CD4-positive, alpha-beta T cell treated with Interleukin-15 for 4 hours (primary cell): ENCODE measurements at regions not wholly inside any gene's neighbourhood (a gene's known extent, or its start where the extent isn't known, plus 50 kb on each side); places are given as distances from the start of the nearest gene placed in this dataset.

Source experiments
- DNase-seq: peaks from one replicate; pipeline ENCODE4 v3.0.0-alpha.2; 2020; ENCODE audit warnings: low spot score

DNA sequence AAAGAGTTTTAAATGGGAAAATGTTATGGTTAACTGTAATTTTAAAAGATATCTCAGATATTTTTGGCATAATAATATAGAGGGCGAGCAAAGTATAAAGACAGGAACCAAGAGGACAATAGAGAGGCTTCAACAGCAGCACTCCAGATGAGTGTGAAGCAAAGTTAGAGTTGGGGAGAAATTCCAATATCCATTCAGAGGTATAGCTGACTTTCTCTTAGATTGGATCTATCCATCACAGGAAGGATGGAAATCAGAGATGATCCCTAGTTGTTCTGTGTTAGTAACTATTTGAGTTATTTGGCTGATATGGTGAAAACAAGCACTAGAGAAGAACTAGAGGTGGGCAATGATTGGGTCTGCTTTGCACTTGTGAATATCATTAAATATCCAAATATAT is 786.0 kb upstream of the KLHL1 start:
- DNase-seq: no peak

DNA sequence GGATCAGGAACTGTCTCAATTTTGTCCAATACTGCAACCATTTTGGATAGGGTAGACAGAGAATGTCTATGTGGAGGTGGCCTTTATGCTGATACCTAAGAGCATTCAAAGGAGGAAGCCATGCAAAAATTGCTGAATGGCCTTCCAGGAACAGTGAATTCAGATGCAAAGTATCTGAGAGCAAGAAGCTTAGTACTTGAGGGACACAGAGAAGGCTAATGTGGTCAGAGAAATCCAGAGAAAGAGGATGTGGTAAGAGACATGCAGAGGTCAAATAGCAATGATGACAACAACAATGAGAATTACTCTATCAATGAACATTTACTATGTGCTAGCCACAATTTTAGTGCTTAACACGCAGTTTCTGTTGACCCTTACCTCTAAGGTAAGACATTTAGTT is 785.6 kb upstream of the KLHL1 start:
- no peak for DNase-seq

DNA sequence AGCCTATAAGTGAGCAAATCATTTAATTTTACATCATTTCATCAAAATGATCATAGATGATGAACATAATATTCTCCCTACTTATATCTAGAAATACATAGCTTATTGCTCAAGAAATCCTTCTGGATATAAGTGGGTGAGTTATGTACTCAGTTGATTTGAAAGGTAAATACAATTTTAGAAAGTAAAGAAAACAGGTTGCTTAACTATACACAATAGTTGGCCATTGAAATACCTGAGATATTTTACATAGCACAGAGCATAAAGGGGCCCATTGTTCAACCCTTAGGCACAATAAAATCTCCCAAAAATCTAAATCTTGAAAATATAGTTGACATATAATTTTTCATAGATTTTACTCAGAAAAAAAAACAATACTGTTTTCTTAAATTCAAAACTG is 782.0 kb upstream of the KLHL1 start:
- DNase-seq: no peak

DNA sequence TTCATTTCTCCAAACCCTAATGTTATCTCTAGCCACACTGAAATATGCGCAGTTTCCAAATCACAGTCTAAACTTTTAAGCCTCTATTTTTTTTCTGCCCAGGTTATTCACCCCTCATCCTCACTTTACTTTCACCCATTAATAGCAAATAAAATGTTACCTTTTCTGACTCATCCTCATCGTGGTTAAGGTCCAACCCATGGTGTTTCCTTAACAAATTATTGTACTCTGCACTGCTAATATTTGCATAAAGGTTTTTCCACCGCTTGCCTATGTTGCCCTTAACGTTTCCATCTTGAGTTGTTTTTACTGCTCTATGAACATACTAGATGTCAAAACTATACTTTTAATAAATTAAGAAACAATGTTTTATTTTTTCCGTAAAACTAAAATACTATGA is 780.9 kb upstream of the KLHL1 start:
- no peak for DNase-seq

DNA sequence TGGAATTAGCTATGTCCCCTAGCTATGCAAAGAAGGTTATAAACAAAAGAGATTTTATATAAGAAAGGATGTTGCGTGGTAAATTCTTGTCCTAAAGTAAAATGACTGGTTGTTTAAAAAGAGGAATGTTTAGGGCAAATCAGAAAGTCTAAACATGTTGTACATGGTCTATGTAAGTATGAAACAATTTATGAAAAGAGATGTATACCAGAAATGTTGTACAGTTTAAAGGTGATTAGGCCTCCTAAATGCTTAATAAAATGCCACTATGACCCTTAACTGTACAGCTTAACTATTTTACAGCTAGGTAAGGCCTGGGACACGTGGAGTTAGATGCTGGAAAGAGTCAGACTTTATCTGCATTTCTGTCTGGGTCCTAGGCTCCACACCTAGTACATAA is 775.9 kb upstream of the KLHL1 start:
- DNase-seq: no peak

DNA sequence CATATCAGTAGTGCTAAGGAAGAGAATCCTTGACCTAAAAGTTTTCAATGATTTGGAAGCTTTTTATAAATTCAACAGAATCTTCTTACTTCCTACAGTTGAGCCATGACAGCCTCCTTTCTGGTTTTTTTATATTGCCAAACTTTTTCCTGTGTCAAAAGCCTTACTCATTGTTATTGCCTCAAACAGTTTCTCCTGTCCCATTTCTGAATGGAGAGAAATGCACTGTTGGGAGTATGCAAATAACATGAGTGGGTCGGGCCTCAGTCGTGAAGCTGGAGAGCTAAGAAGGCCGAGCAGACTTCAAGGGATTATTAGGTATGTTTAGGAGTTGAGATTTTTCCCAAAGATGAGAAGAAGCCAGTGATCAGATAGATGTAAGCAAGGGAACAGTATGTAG is 766.4 kb upstream of the KLHL1 start:
- DNase-seq: no peak

DNA sequence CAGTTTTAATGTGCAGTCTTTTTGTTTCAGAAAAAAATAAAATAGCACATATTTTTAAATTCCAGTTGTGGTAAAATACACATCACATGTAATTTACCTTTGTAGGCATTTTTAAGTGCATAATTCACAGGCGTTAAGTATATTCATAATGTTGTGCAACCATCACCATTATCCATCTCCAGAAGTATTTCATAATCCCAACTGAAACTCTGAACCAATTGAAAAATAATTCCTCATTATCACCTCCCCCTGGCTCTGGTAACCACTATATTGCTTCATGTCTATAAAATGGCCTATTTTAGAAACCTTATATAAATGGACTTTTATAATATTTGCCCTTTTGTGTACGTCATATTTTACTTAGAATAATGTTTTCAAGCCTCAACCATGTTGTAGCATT is 756.5 kb upstream of the KLHL1 start:
- no peak for DNase-seq

DNA sequence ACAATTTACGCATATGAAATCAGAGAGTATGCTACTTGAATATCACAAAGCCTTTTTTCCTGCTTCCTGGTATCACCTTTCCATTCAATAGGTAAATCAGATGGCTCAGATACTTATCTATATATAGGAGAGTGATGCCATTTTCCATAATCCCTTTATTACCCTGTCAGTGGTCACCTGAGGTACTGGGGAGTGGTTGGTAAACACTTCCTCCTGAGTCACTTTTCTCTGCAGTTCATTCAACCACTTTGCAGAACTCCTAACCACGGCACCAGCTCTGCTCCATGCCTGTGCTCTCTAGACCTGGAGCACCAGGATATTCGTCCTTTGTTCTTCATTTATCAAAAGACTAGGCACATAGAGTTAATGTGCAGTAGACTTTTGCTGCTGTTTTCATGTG is 748.5 kb upstream of the KLHL1 start:
- DNase-seq: no peak

DNA sequence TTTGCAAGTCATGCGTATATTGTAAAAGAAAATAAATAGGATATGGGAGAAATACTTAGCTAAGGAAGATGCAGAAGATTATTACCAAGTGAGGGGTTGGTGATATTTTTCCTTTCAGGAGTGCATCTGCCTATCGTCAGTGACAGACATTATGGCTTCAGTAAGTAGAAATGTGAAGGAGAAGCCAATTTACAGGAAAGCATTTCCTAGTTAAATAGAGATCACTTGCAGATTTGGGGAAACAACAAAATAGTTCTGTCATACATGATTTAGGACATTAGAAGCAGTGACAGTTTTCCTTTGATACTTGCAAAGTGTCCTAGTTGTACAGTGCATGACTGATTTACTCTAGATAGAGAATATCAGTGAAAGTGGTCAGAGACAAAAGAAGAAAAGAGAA is 747.8 kb upstream of the KLHL1 start:
- no peak for DNase-seq

DNA sequence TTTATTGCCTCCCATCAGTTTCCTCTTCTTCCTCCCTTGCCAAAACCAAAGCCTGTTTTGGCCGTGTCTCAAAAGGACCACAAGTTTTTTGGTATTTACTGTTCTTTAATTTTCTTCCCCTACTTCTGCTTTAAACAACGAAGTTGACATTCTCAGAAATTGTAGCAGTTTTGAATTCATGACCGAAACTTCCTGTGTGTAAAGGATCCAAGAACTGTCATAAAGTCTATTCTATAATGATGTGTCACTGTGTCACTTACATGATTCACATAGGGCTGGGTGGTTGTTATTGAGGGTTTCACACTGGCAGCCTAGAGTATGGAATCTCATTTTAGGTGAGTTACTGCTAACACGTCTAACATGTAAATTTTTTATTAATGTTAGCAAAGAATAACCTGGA is 741.0 kb upstream of the KLHL1 start:
- DNase-seq: no peak

DNA sequence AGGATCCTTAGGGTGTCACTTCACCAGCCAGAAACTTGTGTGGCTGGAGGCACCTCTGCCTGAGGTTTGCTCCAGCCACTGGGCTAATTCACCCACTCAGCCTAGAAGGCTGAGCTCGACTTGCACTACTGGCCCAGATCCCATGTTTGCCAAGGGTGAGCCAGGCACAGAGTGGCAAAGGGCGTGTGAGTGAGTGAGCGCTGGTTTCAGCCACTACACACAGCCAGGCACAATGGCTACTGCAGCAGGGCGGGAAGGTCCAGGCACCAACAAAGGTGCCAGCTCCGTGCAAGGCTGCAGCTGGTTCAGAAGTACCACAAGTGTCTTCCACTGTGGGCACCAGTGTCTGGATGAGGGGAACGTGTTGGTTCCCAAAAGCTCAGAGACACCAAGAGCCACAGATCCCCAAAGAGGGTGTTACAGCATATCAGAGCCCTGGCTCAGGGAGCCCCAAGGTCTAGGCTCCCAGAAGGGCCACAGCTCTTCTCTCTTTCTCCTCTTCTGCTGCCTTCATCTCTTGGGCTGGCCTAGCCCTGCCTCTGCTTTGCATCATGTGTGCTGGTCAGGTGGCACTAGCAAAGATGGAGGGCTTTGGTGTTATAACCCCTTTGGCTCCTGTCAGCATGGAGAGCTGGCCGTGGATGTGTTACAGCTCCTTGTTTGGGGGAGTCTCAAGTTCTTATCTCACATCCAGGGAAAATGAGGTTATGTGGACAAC is 736.3 kb upstream of the KLHL1 start:
- DNase-seq: no peak

DNA sequence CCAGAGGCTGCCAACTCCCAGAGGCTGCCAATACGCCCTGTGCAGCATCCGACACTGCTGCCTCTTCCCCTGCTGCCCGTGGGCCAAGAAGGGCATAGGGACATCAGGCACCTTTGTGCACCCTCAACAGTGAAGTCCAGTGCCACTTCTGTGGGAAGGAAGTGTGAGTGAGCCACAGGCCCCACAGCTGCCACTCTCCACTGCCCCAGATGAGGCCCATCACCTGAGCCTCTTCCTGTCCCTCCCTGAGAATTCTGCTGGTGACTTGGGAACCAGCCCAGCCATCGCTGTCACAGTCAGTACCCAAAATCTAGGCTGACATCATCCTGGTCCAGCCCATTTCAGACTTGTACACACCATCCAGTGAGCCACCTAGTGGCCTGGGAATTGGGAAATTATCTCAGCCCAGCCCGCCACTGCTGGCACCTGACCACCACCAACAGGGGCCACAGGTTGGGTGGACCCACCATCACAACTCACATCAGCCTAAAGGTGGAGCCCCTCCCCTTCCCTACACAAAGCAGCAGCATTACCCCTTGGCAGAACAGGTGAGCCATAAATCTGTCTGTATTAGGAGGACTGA is 733.9 kb upstream of the KLHL1 start:
- DNase-seq: no peak

DNA sequence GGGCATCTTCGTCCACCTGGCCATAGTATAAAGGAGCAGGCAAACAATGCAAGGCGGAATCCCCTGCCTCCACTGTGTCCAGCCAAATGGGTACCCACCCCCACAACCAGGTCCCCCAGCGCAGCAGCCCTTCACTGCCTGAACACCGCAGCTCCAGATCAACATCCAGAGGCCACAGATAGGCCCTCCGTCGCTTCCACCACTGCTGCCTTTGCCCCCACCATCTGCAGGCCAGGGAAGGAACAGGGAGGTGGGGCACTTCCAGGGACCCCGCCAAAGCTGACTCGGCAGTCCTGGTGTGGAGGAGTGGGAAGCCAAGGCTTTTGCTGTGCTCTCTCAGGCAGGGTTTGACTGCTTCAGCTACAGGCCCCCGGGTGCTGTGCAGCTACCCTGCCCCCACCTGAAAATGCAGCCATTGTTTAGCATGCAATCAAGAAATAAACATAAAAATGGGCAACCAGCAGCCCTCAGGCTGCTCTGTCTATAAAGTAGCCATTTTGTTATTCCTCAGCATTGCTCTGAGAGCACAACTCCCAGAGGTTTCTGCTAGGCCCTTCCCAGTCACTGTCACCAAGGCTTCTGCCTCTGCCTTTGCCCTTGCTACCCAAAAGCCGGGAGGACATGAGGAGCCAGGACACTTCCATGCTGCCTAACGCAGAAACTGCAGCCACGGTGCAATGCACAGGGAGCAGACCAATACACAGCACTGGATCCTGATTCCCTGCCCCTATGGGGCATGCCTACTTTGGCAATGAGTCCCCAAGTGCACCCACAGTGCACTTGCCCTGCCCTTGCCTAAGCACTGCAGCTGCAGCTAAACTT is 733.2 kb upstream of the KLHL1 start:
- no peak for DNase-seq

DNA sequence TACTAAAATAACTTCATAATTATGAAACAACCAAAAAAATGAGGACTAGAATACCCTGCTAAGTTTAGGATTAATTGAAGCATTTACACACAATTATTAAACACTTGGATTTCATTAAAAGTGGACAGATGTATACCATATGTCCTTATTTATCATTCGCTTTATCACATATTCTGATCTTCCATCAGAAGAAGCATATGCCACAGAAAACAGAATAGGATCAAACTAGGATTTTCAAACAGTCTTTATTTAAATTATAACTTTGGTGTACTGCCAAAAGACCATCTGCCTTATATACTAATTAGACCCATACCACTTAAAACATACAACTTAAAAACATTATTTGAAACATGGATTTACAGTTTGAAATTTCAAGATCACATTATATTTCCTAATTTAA is 727.1 kb upstream of the KLHL1 start:
- no peak for DNase-seq

DNA sequence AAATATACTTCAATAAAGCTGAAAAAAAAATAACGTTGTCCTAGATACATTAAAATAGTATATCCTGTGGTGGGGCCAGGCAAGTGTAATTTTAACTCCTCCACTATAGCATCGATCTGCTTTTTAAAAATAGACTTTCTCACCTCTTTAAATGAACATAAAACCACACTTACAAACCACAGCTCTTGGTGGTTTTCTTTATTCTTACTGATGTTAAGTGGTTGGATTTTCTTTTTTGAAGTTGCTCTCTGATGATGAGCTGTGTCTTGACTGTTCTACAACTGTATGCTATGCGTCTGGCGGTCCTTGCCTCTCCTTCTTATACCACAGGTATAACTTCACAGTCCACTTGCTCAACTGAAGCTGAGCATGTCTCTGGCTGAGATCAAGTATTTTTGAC is 721.5 kb upstream of the KLHL1 start:
- no peak for DNase-seq

DNA sequence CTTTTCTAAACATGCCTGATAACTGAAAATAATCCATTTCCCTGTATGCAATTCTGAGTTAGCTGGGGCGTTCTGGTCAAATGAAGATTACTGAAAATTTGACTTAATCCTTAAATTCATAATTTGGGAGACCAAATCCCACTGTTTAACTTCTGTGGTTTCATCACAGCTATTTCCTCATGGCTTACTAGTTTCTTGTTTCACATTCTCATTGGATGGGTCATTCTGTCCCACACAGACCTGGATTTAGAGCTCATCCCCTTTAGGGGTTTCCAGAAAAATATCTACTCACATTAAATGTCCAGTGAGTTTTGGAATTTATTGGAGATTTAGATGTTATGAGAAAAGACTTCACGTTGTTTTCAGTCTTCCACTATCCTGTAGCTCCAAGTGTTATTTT is 709.3 kb upstream of the KLHL1 start:
- DNase-seq: no peak

DNA sequence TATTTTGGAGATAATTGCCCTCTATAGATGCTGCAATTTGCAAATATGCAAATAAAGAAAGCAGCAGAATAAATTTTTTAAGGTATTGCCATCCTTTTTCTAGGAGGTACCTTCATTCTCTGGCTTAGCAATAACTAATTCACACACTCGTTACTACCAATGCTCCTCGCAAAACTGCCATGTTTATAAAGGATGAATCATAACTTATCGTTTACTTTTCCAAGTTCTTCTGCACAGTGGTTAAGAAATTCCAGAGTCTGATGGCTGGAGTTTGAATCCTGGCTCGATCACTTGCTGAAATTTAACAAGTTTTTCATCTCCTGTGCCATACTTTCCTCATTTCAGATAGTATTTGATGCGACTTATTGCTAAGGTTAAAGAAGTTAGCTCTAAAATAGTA is 708.6 kb upstream of the KLHL1 start:
- DNase-seq: no peak

DNA sequence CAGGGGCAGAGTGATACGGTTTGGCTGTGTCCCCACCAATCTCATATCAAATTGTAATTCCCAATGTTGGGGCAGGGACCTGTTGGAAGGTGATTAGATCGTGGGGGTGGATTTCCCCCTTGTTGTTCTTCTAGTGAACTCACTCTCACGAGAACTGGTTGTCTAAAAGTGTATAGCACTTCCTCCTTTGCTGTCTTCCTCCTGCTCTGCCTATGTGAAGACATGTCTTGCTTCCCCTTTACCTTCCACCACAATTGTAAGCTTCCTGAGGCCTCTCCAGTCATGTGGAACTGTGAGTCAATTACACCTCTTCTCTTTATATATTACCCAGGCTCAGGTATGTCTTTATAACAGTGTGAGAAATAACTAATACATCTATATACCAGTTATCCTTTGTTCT is 706.4 kb upstream of the KLHL1 start:
- no peak for DNase-seq

DNA sequence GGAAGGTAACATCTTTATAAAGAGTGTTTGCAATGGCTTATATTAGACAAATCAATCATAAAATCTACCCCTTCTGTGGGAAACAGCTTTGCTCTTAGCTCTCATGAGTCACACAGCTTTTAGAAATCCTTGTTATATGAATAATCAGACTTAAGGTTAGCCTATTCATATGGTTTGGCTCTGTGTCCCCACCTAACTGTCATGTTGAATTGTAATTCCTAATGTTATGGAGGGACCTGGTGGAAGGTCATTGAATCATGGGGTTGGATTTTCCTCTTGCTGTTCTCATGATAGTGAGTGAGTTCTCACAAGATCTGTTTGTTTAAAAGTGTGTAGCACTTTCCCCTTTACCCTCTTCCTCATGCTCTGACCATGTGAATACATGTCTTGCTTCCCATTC is 704.2 kb upstream of the KLHL1 start:
- no peak for DNase-seq

DNA sequence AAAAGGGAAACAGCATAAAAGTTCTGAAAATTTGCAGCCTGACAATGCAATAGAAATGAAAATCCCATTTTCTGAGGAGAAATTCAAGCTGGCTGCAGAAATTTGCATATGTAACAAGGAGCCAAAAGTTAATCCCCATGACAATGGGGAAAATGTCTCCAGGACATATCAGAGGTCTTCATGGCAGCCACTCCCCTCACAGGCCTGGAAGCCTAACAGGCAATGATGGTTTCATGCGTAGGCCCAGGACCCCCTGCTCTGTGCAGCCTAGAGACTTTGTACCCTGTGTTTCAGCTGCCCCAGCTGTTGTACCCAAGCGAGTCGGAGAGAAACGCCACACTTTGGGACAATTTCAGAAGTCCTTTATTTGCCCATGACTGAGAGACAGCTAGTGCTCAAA is 701.3 kb upstream of the KLHL1 start:
- no peak for DNase-seq

DNA sequence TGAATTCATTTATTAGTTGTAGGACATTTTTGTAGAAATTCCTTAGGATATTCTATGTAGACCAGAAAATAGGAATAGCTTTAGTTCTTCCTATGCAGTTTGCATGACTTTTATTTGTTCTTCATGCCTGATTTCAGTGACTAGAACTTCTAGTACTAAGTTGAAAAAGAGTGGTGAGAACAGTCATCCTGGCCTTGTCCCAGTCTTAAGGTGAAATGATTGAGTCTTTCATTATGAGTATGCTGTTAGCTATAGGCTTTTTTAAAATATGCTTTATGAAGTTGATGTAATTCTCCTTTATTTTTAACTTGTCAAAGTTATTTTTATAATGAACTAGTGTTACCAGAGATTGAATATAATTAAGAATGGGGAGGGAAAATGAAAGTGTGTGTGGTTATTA is 690.1 kb upstream of the KLHL1 start:
- DNase-seq: no peak

DNA sequence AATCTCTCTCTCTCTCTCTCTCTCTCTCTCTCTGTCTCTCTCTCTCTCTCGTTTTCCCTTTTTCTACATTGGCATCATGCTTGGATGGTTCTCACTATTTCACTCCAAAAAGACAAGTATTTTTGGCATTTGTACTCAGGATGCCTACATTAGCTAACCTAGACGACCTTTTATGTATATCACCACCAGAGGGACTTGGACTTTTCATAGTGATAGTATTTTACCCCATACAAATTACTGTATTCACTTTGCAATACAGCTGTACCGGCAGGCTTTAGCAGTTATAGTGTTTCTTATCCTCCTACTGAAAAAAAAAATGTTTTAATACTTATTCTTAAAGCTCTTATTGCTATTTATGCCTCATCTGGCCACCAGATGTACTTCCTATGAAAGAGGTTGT is 687.2 kb upstream of the KLHL1 start:
- no peak for DNase-seq

DNA sequence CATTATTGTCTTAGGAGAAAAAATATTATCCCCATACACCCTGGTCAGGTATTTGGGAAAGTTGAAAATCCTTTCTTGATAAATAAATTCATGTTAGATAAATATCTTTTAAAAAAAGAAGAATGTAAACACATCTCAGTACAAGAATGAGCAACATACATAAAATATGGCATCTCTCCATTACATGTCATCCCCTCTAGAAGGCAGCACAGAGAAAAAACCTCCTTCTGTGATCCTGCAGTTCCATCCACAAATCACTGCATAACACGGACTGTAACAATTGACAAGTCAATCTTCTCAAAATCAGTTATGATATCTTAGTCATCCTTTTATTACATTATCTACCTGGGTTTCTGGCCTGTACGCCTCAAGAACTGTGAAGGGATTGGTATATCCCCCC is 683.9 kb upstream of the KLHL1 start:
- DNase-seq: no peak

DNA sequence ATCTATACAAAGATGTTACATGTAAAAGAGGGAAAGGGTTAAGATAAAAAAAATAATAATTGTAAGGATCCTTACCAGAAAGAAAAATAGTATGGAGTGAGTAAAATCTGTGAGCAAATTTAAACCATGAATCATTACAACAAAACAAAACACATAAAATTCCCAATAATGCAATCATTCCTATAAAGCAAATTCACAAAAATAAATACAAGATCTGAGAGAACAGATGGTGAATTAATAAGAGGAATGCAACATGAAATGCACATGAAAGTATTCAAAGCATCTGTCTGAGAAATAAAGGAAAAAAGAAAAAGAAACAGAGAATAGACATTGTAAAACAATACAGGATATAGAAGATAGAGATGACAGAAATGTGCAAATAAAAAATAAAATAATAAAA is 681.5 kb upstream of the KLHL1 start:
- DNase-seq: no peak
